ENCODE measurements at regions not wholly inside any gene's neighbourhood (a gene's known extent, or its start where the extent isn't known, plus 50 kb on each side); places are given as distances from the start of the nearest gene placed in this dataset.

GRCh38 chr4:135838889-135839288 is 1637.3 kb upstream of the PABPC4L start:
- no peak for TF ChIP-seq POLR2A (IDR thresholded peaks at IDR 0.05; ENCODE audit: low read length)
- TF ChIP-seq GATA1 (IDR thresholded peaks at IDR 0.05; ENCODE audit: low read depth, low read length), result no peak

Data from erythroblast (primary cell).